NCI-H2171 treated with DMSO at 0.1 percent for 48 hours (cell line): ENCODE measurements at regions not wholly inside any gene's neighbourhood (a gene's known extent, or its start where the extent isn't known, plus 50 kb on each side); places are given as distances from the start of the nearest gene placed in this dataset.
"Not testable (repeated sequence)": the region's sequence is repeated elsewhere in the genome, so short reads cannot be mapped to it uniquely, and the experiment has no call there.

Source experiments
- DNase-seq: peaks from one replicate; lab custom pipeline; 2025; lab: John Stamatoyannopoulos, UW

DNA sequence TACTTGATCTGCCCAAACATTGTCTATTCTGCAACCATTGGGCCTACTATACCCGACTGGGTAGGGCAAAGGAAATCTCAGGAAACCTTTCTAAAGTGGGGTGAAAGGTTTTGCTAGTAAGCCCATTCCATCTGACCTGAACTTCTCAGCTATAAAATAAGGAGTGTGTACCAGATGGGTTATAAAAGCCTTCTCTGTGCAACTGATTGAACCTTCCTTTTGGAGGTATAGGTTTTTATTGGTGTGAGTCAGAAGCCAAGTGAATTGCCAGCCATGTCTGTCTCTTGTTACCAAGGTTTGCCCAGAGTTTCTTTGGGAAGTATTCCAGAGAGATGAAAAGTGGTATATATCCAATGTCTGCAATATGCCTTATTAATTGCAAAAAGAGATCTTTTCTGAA, 1271.0 kb upstream of the WWC1 start:
- DNase-seq = no peak

DNA sequence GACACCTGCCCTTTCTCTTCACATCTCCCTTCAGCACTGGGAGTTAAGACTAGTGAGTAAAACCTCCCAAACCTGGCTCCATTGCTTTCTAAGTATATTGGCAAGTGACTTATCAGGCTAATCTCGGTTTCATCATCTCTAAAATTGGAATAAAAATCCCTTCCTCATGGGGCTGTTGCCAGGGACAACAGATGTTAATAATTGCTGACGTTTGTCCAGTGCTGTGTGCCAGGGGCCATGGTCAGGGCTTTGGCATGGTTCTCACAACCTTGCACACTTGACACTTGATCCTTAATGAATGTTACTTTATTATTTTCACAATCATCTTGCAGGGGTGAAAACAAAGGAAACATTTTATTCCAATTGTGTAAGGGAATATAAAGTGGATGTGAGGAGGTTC, 1262.0 kb upstream of the WWC1 start:
- DNase-seq = no peak

DNA sequence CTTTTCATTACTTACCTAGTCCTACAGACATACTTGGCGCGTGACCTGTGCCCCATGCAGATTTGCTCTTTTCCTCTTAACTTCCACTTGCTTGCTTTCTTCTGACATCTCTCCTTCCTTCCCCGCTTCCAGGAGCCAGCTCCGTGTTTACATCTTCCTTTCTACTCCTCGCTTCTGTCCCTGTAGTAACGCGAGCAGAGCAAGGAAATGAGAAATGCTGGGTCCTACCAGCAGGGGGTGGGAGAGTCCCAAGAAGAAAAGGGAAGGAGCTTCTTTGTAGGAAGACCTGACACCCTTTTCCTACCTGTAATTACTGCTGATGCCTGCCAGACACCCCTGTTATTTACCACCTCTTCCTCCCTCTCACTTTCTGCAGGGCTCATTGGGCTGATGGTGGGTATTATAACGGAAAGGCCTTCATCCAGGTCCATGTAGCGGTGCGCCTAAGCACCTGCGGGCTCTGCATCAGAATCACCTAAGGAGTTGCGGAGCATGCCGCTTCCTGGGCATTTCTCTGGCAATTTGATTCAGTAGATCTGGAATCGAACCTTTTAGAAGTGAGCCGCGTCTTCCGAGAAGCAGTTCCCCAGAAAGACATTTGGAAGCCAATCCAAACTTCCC, 1260.8 kb upstream of the WWC1 start:
- no peak for DNase-seq

DNA sequence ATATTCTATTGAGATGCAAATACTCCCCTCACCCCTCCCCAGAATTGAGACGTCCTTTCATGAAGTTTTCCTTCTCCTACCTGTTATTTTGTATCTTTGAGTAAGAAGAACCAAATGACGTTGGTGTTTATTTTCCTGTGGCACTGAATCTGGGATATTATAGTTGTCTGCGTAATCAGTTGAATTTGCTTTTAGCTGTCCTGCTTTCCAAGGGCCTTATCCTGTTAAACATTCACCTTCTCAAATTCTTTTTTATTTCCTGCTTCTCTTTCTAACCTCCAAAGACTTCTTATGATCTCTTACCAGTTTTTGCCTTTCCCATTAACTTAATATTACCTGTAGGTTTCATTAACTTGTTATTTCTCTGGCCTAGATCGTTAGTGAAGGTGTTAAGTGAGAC, 1254.9 kb upstream of the WWC1 start:
- no peak for DNase-seq

DNA sequence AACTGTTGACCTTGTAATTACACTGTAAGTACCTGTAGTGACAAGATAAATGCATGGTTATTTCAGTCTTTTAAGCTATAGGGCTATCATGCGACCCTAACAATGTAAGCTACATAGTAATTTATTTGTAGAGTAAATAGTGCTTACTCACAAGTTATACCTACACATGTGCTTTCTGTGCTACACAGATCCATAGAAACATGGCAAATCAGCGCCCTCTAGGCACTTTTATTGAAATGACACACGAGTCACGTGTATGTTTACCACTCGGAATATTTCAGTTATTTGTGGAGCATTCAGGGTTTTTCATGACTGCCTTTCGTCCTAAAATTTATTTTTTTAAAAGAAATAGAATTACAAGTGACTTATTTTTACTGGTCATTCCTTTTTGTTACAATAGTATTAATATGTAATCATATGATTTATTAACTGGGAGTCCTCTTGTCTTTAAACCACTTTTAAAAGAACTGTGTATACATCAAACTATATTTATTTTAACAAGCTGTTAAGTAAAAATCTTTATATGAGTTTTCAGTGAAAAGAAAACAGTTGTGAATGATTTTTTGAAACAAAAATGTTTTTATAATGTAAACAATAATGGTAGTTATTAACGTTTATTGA, 1242.3 kb upstream of the WWC1 start:
- peak; percentile 13 for DNase-seq

DNA sequence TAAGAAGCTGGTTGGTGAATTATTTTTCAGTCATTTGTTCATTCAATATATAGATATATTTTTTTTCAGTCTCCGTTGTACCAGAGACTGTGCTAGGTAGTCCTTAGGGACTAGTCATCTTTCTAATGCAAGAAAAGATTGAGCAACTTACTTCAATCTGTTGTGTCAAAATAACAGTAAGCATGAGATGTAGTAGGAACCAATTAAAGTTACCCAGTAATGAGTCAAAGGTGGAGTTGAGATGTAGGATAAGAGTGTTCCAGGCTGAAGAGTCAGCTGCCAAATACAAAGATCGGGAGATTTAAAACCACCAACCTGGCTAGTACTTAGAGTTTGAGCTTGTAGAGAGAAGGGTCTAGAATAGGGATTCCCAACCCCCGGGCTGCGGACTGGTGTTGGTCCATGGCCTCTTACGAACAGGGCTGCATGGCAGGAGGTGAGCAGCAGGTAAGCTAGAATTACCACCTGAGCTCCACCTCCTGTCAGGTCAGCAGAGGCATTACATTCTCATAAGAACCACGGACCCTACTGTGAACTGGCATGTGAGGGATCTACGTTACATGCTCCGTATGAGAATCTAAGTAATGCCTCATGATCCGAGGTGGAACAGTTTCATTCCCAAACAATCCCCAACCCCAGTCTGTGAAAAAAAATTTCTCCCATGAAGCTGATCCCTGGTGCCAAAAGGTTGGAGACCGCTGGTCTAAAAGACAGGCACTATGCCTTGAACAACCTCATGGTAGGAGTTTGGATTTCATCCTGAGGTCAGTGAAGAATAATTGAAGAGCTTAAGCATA, 1241.5 kb upstream of the WWC1 start:
- no peak for DNase-seq

DNA sequence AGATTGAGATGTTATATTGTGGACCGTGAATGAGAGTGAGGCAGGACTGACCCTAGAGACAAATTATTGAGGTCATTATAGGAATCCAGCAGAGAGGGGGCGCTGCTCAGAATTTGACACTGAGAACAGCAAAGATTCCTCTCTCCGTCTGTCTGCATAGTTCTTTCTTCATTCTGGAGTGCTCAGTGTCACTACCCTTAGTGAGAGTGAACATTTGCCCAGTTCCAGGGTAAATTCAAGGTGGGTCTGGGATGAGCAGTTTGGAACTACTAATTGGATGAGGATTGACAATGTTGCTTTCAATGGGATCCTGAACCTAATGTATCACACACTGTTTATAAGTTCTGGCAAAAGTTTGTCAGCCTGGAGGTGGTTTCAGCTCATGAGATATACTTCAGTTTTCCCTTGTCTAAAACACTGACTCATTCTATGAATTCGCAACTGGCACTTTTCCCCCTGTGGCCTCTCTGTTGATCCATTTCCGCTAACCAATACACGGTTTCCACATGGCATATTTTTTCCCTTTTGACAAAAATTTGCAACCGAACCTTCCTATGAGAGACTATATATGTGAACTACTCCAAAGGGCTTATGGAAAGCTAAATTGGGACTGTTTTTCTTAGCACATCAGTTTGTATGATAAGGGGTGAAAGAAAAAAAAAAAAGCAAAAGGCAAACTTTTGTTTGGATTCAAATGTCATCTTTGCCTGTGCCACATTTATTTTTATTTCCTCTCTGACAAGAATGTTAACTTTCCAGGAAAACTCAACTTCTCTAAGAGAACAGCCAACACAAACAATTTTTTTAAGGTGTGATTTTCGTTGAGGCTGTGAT, 1240.7 kb upstream of the WWC1 start:
- DNase-seq = no peak

DNA sequence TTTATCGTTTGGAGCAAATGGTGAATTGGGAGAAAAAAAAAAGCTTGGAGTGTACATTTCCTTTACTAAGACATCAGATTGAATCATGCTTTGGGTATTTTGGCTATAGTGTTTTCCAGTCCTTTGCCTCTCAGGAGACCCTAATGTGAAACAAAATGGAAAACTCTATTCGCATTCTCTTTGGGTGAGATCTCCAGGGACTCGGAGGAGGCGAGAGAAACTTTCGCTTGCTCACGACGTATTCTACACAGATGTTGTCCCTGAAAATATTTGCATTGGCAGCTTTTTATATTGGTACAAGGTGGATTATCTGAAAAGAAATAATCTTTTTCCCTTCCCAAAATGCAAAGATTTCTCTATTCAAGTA, 1240.1 kb upstream of the WWC1 start:
- no peak for DNase-seq

DNA sequence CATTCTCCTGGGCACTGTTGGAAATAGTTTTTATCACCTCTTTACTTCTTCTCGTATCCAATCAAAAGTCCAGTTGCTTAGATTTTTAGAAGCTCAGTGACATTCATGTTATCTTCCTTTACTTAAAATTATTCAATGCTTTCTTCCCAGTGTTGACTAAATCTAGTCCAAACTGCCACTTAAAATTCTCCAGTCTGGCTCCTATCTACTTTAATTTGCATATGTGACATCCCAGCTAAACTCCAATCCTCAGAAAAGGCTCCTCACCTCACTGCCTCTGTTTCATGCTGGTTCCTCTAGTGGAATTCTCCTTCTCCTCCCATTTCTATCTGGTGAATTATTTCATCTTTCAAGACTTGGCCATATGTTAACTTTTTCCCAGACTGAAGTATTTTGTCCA, 1238.7 kb upstream of the WWC1 start:
- DNase-seq = no peak

DNA sequence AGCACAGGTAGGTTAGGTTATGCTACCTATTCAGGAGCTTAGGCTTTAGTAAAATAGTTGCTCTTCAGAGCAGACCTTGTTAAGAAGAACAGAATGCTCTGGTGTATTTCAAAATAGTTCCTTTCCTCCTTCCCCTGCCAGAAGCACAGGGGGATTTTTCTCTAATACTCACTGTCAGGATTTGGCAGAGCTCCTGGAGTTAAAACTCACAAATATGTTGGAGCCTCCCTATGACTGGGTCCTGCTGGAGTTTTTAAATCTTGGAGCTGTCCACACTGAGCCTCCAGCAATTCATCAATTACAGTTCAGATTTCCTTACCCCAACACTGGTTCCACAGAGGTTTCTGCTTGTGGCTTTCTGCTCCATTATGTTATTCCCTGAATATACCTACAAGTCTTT, 1233.8 kb upstream of the WWC1 start:
- no peak for DNase-seq

DNA sequence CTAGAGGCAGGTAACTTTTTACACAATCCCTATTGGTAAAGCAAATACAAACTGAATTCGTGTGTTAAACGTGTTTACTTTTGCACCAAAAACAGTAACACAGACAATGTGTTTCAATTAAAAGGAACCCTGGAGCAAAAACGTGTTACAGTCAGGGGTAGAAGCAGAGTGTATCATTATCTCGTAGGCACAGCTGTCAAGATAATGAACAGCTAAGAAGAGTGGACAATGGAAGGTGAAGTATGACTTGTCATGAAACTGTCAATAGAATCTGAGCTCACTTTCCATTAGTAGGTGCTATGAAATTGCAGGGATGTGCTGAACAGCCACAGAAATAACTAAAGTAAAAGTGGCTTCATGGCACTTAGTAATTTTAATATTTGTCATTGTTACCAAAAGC, 1229.8 kb upstream of the WWC1 start:
- no peak for DNase-seq

DNA sequence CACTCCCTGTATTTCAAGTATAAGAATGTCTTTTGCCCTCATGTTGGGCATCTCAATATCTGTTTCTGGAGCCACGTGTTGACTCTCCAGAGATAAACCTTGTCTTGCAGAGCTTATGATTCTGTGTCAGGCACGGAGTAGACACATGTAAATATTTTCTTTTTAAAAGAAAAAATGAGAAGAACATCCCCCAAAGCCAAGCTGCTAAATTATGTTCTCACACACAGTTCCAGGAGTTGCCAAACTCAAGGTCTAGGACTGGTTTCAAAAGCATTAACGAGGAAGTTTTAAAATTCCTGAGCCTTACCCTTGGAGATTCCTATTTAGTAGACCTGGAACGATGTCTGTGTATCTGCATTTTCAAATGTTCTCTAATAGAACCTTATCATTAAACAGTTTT, 1228.3 kb upstream of the WWC1 start:
- DNase-seq = no peak

DNA sequence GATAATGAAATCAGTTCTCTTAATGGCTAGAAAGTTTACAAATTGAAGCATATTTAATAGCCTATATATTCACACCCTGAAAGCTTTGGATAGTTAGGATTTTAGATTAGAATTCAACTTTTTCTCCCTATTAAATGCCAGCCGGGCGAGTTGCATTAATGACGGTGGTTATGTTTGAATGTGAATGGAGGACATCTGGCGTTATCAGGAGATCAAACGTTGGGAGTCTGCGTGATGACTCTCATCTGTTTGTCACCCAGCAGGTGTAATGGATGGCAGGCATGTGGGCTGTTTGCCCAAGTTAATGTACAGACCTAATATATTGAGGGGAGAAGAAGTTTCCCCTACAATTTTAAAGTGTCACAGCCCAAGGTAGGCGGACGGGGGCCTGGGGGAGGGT, 1227.7 kb upstream of the WWC1 start:
- DNase-seq = no peak

DNA sequence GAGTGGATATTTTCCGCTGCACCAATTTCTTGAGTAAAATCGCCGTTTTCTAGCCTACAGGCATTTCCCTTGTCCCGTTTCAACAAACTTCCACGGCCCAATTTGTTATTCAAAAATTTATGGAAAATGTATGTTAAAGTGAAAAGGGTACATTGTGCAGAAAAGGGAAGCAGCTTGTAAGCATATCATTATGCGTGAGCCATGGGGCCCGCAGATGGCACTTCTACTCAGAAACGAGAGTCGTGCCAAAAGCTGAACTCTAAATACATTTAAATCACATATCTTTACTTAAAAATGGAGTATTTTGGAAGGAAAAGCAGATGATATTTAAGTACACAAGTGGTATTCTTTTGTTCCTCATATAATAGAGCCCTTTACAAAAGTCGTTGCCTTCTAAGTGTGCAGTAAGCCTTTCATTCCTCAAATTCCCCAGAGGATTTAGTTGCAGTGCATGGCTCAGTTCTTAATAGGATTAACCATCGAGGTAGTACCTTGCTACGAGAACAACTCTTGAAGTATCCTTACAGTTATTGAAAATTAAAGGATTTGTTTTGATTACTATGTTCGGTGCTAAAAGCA, 1227.2 kb upstream of the WWC1 start:
- no peak for DNase-seq

DNA sequence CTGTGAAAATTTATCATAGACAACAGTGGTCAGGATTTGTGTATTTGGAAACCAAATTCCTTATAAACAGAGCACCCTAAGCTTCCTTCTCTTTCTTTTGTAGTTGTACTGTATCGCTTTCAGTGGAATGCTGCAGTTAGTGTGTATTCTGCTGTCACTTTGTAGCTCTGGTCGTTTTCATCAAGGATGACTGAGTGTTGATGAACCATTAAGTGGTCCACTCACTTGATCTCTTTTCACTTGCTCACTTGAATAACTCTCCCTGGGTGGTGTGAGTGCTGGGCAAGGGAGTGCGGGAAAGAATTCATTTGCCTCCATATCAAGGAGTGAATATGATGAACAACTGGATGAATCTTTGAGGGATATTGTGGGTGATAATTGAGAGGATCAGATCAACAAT, 1225.7 kb upstream of the WWC1 start:
- DNase-seq = no peak

DNA sequence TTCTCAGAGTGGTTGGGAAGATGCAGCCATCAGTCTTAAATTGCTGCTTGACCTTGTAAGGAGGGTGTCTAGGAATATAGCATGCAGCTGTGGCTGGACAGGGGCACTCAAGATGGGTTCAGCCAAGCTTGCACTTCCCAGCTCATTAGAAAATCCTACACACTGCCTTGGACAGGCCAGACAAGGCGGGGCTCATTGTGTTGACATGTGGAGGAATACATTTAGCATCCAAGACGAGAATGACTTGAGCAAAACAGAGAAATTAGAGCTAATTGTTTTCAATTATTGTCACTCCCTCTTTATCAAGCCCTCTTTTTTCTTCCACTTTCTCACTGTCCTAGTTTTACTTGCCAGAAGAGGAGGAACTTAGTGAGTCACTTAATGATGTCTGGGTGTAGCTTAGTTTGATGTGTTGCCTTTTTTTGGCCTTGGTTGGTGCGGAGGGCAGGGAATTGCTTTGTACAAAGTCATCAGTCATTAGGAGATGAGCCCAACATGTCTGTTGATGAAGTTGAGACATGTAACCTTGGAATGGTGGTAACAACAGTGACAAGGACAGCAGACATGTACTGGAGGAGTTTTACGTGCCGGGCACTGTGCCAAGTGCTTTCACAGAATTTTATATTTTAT, 1219.3 kb upstream of the WWC1 start:
- no peak for DNase-seq

DNA sequence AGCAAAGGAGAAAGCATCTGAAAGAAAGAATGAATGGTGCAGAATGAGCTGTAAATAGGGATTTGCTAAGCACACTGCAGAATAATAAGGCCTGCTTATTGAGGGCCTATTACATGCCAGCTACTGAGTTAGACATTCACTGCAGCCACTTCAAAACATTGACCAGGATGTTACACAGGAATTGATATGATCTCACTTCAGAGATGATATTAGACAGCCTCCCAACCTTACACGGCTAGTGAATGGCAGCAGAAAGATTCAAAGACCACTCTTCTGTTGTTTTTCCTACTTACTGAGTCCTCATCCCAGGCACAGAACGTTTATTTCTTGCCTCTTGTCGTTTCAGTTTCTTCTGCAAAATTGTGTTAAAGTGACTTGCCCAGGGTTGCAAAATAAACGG, 1209.9 kb upstream of the WWC1 start:
- DNase-seq = no peak

DNA sequence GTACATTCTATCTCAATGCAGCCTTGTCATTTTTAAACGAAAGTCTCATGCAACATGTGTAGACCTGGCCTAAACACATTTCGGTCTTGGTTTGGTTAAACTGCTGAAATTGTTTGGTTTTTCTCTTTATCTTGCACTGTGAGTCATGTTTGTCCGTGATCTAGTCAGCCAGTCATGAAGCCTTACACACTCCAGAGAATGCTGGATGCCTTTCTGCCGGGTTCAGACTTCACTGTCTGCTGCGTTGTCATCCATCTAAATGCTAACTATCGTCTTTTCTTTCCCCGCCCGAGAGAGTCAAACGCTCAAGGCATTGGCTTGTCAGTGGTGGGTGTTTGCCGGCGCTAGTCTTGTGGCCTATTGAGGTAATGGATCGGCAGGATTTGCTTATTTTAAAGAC, 1194.6 kb upstream of the WWC1 start:
- DNase-seq = no peak

DNA sequence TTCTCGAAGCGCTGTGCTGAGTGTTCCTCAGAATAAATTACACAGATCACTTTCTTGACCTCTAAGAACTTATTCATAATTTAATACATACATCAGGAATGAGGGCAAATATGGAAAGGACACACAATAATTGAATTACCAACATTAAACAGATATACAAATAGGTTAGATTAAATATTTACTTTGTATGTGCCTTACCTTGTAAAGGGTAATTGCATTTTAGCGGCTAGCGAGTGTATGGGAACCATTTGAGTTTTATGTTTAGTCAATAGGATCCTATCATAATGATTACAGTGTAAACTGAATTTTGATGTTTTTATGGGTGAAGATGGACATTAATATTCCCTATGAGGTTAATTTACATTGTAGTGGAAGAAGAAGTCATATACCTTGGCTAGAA, 1187.1 kb upstream of the WWC1 start:
- no peak for DNase-seq

DNA sequence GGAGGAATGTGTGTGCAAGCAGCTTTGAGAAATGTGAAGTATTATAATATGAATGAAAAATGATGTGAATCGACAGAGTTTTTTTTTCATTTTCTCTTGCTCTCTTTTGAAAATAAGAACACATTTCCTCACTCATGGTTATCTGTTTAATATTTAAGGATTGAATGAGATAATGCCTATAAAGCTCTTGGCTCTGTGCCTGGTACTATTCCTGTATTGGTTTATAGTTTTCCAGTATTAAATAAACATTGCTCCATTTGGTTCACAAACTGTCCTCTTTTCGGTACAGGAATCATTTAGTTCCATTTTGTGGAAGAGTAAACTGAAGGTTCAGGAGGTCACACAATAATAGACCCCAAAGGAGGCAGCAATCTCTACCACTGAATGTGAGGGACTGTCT, 1185.5 kb upstream of the WWC1 start:
- no peak for DNase-seq

DNA sequence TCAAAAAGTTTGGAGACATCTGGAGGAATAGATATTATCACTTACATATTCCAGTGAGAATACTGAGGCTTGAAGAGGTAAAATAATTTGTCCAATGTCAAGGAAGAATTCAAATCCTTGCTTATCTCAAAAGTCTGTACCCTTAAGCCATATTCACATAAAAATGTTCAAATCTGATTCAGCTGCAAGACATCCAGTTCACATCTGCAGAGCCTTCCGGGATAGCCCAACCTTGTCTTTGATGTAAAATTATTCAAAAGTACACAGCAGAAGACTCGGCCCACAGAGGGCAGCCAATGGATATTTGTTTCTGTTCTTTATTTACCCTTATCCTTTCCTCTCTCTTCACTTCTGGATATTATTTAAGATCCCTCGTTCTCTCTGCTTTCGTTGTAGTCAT, 1183.8 kb upstream of the WWC1 start:
- no peak for DNase-seq

DNA sequence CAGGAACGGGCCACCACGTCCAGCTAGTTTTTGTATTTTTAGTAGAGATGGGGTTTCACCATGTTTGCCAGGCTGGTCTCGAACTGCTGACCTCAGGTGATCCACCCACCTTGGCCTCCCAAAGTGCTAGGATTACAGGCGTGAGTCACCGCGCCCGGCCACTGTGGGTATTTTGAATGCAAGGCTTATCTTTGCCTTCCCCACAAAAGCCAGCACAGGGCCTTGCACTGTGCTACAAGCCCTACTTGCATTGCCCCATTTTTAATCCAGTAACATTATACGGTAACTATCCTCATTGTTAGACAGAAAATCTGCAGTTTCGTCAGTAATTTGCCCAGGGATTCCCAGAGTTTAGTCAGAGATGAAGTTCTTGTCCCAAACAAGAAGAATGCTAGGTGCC, 1183.2 kb upstream of the WWC1 start:
- not testable (repeated sequence) for DNase-seq
